Stomach (tissue), 4 donors: ENCODE measurements at regions not wholly inside any gene's neighbourhood (a gene's known extent, or its start where the extent isn't known, plus 50 kb on each side); places are given as distances from the start of the nearest gene placed in this dataset.

Experiments used
- POLR2A ChIP-seq, 4 donors: fragments of 450-650 bp; IDR thresholded peaks; one replicate each; pipeline ENCODE4 v1.6.1; 2016; ENCODE audit warnings: antibody characterized with exemption in 4 of 4, control low read depth in 2 of 4, mild to moderate bottlenecking in 1 of 4, moderate library complexity in 1 of 4
- TF ChIP-seq, protein P1 (sequence below), 7 experiments: fragments of 450-650 bp in 4 of 7; fragments of 200-600 bp in 3 of 7; sonication (generic) in 3 of 7; IDR thresholded peaks; one replicate each; pipeline ENCODE4 v1.5.1; 2016 to 2019; ENCODE audit warnings: antibody characterized with exemption in 7 of 7, control low read depth in 2 of 7, mild to moderate bottlenecking in 1 of 7

DNA sequence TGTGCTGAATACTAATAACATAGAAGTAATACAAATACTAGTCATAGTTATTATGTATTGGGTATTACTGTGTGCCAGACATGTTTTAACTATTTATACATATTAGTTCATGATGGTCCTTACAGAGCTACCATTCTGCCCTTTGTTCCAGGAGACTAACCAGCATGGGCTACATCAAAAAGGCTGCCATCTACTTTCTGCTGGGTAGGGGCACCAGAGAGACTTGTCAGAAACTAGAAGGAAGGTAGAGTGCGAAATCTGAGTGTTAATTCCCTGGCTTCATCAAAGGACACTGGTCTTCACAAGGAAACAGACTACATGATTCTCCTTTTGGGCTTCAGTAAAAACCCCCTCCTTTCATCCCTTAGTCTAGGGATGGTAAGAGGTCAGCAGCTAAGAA lies 347.8 kb downstream of the GBA3 start:
- no peak for TF ChIP-seq POLR2A (IDR thresholded peaks at IDR 0.05)
- TF ChIP-seq, protein P1, sequence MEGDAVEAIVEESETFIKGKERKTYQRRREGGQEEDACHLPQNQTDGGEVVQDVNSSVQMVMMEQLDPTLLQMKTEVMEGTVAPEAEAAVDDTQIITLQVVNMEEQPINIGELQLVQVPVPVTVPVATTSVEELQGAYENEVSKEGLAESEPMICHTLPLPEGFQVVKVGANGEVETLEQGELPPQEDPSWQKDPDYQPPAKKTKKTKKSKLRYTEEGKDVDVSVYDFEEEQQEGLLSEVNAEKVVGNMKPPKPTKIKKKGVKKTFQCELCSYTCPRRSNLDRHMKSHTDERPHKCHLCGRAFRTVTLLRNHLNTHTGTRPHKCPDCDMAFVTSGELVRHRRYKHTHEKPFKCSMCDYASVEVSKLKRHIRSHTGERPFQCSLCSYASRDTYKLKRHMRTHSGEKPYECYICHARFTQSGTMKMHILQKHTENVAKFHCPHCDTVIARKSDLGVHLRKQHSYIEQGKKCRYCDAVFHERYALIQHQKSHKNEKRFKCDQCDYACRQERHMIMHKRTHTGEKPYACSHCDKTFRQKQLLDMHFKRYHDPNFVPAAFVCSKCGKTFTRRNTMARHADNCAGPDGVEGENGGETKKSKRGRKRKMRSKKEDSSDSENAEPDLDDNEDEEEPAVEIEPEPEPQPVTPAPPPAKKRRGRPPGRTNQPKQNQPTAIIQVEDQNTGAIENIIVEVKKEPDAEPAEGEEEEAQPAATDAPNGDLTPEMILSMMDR (IDR thresholded peaks at IDR 0.05) = no peak
